ENCODE measurements at regions not wholly inside any gene's neighbourhood (a gene's known extent, or its start where the extent isn't known, plus 50 kb on each side); places are given as distances from the start of the nearest gene placed in this dataset.

DNA sequence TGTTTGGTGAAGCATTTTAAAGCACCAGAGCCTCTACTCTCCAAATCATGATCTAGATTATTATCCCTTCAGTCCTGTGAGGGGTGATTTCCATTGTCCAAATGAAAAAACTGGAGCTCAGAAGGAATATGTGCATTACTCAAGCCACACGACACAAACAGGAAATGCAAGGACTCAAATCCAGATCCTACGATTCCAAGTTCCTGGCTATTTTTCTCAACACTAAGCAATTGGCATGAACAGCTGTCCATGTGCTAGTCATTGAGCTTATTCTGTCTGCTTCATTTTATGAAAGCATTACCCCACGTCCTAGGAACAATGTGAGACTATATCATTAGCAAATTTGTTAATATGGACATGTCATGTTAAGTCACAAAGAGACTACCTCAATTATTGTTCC lies 273.1 kb upstream of the LYPLAL1 start:
- TF ChIP-seq, protein P1, sequence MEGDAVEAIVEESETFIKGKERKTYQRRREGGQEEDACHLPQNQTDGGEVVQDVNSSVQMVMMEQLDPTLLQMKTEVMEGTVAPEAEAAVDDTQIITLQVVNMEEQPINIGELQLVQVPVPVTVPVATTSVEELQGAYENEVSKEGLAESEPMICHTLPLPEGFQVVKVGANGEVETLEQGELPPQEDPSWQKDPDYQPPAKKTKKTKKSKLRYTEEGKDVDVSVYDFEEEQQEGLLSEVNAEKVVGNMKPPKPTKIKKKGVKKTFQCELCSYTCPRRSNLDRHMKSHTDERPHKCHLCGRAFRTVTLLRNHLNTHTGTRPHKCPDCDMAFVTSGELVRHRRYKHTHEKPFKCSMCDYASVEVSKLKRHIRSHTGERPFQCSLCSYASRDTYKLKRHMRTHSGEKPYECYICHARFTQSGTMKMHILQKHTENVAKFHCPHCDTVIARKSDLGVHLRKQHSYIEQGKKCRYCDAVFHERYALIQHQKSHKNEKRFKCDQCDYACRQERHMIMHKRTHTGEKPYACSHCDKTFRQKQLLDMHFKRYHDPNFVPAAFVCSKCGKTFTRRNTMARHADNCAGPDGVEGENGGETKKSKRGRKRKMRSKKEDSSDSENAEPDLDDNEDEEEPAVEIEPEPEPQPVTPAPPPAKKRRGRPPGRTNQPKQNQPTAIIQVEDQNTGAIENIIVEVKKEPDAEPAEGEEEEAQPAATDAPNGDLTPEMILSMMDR (IDR thresholded peaks at IDR 0.05), result no peak
- TF ChIP-seq POLR2A (IDR thresholded peaks at IDR 0.05) (no peak), EP300 (IDR thresholded peaks at IDR 0.05) (no peak)

Data from ovary (tissue), 3 donors.